AG09309 (cell line): ENCODE measurements at regions not wholly inside any gene's neighbourhood (a gene's known extent, or its start where the extent isn't known, plus 50 kb on each side); places are given as distances from the start of the nearest gene placed in this dataset.

ENCODE experiments used
- DNase-seq: peaks from one replicate; pipeline ENCODE4 v3.0.0-alpha.2; 2010; ENCODE audit warnings: low read depth
- H3K4me3 ChIP-seq: 2 replicates; pipeline ENCODE4 v1.5.1; 2011; ENCODE audit warnings: mild to moderate bottlenecking, low read depth, low read length, moderate library complexity; ENCODE audit not compliant: control insufficient read depth
- TF ChIP-seq, protein P1 (sequence below): IDR thresholded peaks from 2 replicates; pipeline ENCODE4 v1.5.1; 2011; ENCODE audit warnings: mild to moderate bottlenecking, low read depth, low read length, inconsistent platforms; ENCODE audit not compliant: insufficient read depth, control insufficient read depth; ENCODE audit errors: missing control alignments

DNA sequence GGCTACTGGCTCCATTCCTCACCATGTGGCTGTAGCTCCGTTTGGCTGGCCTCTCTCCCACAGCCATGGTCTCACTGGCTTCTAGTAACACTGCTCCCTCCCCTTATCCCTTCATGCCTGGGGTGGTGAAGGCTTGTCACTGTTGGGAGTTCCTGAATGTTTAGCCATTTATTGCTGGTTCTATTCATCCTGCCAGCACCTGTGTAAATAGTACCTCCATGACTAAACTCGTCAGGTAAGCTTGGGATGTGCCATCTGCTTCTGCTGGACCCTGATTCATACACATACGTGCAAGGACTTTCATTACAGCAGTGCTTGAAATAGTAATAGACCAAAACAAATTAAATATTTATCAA is 61.6 kb downstream of the CCDC71L start:
- no peak for DNase-seq
- TF ChIP-seq, protein P1, sequence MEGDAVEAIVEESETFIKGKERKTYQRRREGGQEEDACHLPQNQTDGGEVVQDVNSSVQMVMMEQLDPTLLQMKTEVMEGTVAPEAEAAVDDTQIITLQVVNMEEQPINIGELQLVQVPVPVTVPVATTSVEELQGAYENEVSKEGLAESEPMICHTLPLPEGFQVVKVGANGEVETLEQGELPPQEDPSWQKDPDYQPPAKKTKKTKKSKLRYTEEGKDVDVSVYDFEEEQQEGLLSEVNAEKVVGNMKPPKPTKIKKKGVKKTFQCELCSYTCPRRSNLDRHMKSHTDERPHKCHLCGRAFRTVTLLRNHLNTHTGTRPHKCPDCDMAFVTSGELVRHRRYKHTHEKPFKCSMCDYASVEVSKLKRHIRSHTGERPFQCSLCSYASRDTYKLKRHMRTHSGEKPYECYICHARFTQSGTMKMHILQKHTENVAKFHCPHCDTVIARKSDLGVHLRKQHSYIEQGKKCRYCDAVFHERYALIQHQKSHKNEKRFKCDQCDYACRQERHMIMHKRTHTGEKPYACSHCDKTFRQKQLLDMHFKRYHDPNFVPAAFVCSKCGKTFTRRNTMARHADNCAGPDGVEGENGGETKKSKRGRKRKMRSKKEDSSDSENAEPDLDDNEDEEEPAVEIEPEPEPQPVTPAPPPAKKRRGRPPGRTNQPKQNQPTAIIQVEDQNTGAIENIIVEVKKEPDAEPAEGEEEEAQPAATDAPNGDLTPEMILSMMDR: no peak
- no peak overlapping the region for H3K4me3 ChIP-seq

DNA sequence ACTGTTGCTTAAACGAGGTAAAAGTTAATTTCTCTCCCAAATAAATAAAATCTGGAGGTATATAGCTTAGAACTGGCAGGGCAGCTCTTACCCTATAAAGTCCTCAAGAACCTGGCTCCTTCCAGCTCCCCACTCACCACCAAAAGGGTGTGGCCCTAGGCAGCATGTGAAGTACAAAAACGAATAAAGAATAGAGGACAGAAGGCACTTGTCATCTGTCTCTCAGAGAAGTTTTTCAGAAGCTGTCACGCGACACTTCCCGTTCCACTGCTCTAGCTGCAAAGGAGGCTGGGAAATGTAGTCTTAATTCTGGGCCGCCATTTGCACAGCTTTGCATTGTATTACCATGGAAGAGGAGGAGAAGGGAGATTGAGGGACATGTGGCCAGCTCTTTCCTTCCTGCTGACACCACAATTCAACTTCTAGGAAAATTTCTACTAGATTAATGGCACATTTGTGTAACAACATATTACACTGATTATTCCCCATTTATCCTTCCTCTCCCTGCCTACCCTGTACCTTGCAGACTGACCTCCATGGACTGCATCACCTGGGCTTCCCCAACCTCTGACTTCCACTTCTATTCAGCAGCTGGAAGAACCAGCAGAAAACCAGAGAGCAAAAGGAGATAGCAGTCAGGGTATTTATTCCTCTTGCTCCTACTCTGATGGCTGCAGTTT is 62.2 kb downstream of the CCDC71L start:
- TF ChIP-seq, protein P1: no peak
- peak; percentile 2 for DNase-seq
- peak overlapping the region; percentile 30 for H3K4me3 ChIP-seq

DNA sequence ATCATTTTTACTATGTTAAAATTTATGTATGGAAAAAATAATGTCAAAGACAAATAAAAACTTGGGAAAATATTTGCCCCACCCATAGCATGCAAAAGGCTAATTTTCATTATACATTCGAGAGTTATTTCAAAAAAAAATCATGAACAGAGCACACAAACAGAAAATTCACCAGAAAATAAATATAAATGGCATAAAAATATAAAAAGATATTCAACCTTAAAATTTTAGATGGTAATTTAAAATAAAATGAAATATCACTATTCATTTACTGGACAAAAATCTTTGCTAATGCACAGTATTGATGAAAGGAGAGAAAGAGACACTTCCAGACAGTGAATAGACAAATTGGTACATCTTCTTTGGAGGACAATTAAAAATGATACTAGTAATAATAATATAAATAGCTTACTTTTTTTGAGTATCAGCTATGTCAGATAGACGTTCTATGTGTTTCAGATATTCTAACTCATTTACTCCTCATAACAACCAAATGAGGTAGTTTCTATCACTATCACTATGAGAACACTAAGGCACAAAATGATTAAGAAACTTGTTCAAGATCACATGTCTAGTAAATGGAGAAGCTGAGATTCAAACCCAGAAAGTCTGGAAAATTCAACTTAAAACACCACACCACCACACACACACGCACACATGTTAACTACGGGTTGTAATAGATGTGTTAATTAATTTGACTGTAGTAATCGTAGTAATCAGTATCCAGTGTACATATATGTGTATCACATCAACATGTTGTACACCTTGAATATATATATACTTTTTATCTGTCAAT is 63.0 kb downstream of the CCDC71L start:
- no peak overlapping the region for H3K4me3 ChIP-seq

DNA sequence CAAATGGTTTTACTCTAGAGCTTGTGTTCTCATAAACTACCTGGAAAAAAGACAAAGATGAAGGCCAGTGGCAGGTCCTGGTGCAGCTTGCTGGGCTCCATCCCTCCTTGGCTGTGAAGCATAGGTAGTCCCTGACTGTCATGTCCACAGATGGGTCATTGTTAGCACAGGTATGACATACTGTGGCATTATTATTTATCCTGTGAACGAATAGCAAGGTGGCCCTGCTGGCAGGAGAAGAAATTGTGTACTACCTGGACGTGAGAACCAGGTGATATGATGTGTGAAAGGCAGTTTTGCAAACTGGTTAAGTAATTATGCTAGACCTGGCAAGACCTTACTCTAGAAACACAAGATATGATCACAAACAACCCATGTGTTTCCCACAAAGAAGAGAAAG is 63.9 kb downstream of the CCDC71L start:
- TF ChIP-seq, protein P1: no peak
- no peak overlapping the region for H3K4me3 ChIP-seq
- no peak for DNase-seq

More for the DNA sequence above, 63.0 kb downstream of the CCDC71L start:
- TF ChIP-seq, protein P1: no peak
- no peak for DNase-seq

DNA sequence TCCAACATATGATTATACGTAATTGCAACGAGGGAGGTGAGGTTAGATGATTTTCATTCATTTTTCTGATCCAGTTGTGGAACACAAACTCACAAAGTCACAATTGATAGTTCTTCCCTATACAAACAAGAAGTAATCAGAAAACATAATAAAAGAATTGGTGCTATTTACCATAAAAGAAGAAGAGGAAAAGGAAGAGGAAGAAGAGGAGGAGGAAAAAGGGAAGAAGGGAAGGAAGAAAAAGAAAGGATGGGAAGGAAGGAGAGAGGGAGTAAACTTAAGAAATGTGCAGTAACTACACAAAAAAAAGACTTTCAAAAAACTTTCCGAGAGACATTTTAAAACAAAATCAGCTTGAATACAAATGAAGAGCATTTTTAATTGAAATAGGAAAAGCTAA is 65.0 kb downstream of the CCDC71L start:
- DNase-seq: no peak
- H3K4me3 ChIP-seq: no peak overlapping the region
- TF ChIP-seq, protein P1: no peak

DNA sequence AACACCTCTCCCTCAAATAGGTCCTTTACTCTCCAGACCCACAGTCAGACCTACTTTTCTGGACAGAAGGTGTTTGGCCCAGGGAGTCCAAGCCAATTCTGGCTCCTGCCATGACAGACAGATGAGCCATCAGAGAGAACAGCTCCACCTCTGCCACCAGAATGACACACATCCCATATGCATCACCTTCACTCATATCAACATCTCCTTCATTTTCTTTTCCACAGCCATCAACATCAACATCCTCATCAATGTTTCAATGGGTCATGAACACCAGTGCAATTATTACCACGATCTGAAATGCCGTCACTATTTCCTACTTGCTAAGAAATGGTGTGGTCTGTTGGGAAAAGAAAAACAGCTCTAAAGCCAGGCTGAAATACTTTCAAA is 67.9 kb downstream of the CCDC71L start:
- no peak for DNase-seq
- TF ChIP-seq, protein P1: no peak

More for the DNA sequence above, 67.9 kb downstream of the CCDC71L start:
- H3K4me3 ChIP-seq: no peak overlapping the region
